OCI-LY7 (cell line): ENCODE measurements at regions not wholly inside any gene's neighbourhood (a gene's known extent, or its start where the extent isn't known, plus 50 kb on each side); places are given as distances from the start of the nearest gene placed in this dataset.

Experiments used
- EZH2phosphoT487 ChIP-seq: fragments of 200-600 bp; sonication (generic); IDR thresholded peaks from 2 replicates; pipeline ENCODE4 v1.6.1; 2018; ENCODE audit warnings: low read depth, borderline replicate concordance, mild to moderate bottlenecking, mixed run types, antibody characterized with exemption, low read length, moderate library complexity, mixed read lengths
- TF ChIP-seq, protein P1 (sequence below): fragments of 200-600 bp; sonication (generic); conservative IDR thresholded peaks from 2 replicates; pipeline ENCODE4 v1.5.1; 2014; ENCODE audit warnings: mild to moderate bottlenecking, antibody characterized with exemption, low read length, moderate library complexity, mixed read lengths

DNA sequence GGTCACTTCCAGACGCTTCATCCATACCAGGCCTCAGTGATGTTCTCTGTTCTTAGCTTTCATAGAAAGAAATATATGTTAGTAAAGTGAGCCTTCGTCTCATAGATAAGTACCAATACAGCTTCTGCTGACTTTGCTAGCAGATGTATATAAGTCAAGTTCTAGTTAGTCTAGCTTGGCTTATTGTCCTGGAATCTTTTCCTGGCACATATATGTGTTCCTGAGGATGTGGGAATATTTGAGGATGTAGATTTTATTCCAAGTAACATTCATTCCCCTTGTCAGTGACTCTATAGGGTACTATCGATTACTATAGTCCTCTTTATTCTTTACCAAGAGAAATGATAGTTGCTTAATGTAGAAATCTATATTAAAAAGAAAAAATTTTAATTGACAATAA lies 135.2 kb upstream of the FAM9C start:
- TF ChIP-seq, protein P1, sequence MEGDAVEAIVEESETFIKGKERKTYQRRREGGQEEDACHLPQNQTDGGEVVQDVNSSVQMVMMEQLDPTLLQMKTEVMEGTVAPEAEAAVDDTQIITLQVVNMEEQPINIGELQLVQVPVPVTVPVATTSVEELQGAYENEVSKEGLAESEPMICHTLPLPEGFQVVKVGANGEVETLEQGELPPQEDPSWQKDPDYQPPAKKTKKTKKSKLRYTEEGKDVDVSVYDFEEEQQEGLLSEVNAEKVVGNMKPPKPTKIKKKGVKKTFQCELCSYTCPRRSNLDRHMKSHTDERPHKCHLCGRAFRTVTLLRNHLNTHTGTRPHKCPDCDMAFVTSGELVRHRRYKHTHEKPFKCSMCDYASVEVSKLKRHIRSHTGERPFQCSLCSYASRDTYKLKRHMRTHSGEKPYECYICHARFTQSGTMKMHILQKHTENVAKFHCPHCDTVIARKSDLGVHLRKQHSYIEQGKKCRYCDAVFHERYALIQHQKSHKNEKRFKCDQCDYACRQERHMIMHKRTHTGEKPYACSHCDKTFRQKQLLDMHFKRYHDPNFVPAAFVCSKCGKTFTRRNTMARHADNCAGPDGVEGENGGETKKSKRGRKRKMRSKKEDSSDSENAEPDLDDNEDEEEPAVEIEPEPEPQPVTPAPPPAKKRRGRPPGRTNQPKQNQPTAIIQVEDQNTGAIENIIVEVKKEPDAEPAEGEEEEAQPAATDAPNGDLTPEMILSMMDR: no peak
- no peak for TF ChIP-seq EZH2phosphoT487
